ENCODE measurements at regions not wholly inside any gene's neighbourhood (a gene's known extent, or its start where the extent isn't known, plus 50 kb on each side); places are given as distances from the start of the nearest gene placed in this dataset.

DNA sequence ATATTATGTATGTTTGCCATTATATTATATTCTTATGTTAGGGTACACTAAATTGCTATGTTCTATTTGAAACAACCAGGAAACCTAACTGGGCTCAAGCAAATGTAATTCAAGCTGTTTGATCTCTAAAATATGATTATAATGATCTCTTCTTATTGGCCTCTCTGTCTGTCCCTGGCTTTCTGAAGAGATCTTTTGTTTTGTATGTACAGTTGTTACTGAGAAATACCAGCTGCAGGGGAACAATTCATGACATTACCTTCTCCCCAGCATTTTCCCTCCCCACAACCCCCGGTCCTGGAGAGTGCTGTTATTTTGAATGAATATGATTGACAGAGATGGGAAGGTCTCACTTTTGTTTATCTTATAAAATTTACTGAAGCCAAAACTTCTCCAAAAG lies 54.8 kb upstream of the CD28 start:
- no peak overlapping the region for H3K27ac Mint-ChIP-seq
- CTCF ChIA-PET: interaction anchor here (0.9 to 2.0 kb wide), 6 partner anchors 22 to 167 kb away, joined by 3 to 11 read pairs (median 4); no protein-coding TSS in a partner anchor
- intact Hi-C loops (cut with micrococcal nuclease): loop anchor here (1.0 kb wide), 2 partner anchors 131 to 167 kb away; no protein-coding TSS in a partner anchor
- H3K4me1 Mint-ChIP-seq (ENCODE audit: low read depth): peaks cover 16% of the 10 kb centered on the region
- no peaks in the 10 kb centered on the region for H3K36me3 Mint-ChIP-seq
- H3K27me3 Mint-ChIP-seq: no peaks in the 10 kb centered on the region
- no peaks in the 10 kb centered on the region for H3K9me3 Mint-ChIP-seq
- no peak for DNase-seq
- H3K4me3 Mint-ChIP-seq: no peak overlapping the region
- POLR2A ChIA-PET: interaction anchor here (0.6 kb wide), 1 partner anchor 267 kb away, joined by 7 read pairs; no protein-coding TSS in a partner anchor

DNA sequence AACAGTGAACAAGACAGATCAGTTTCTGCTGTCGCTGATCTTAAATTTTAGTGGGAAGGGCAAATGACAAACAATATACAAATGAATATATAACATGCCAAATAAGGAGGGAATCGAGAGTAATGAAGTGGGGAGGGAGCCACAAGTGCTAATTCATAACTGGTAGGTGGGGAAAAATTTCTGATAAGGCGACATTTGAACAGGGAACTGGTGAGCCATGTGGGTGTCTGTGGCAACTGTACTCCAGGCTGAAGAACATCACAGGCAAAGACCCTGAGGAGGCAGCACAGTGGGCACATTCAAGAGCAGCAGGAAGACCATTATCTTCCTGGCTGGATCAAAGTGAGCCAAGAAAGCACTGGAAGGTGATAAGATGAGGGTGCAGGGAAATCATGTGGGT lies 51.6 kb upstream of the CD28 start:
- Mint-ChIP-seq H3K4me1 (ENCODE audit: low read depth) (peaks cover 22% of the 10 kb centered on the region), H3K27ac (no peak overlapping the region), H3K36me3 (no peaks in the 10 kb centered on the region), H3K9me3 (no peaks in the 10 kb centered on the region), H3K27me3 (no peaks in the 10 kb centered on the region), H3K4me3 (no peak overlapping the region)
- intact Hi-C loops (cut with micrococcal nuclease): no loop called here
- DNase-seq: no peak
- ChIA-PET CTCF (interaction anchor here (0.5 kb wide), 1 partner anchor 120 kb away, joined by 3 read pairs; the partner anchor contains the start of gene RAPH1), POLR2A (no interaction called here)

DNA sequence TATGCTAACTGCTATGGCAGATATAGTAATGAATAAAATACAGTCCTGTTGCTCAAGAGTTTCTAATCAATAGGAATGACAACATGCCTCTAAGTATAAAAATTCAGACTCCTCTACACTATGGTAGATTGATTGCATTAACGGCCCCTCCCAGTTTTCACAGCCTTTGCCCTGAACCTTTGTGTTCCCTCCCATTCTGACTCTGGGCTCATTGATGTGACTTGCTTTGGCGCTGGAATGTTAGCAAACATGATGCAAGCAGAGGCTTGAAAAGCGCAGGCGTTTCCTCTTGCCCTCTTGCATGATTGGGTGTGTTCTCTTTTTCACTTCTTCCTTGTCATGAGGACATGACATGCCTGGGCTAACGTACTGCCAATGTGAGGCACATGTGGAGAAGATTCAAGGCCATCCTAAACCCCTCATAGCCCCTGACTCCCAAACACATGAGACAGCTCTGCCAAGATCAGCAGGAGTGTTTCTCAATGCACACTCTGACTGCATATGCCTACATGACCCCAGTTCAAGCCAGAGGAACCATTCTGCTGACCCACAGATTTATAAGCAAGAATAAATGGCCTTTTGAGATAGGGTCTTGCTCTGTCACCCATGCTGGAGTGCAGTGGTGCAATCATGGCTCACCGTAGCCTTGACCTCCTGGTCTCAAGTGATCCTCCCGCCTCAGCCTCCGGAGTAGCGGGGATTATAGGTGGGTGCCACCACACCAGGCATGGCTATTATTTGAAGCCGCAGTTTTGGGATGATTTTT lies 49.7 kb upstream of the CD28 start:
- H3K27ac Mint-ChIP-seq: no peak overlapping the region
- H3K9me3 Mint-ChIP-seq: no peaks in the 10 kb centered on the region
- POLR2A ChIA-PET: no interaction called here
- peak; percentile 27 for DNase-seq
- no peaks in the 10 kb centered on the region for H3K36me3 Mint-ChIP-seq
- CTCF ChIA-PET: no interaction called here
- H3K4me1 Mint-ChIP-seq (ENCODE audit: low read depth): peaks cover 22% of the 10 kb centered on the region
- intact Hi-C loops (cut with micrococcal nuclease): no loop called here
- H3K4me3 Mint-ChIP-seq: no peak overlapping the region
- H3K27me3 Mint-ChIP-seq: no peaks in the 10 kb centered on the region
